ENCODE measurements at regions not wholly inside any gene's neighbourhood (a gene's known extent, or its start where the extent isn't known, plus 50 kb on each side); places are given as distances from the start of the nearest gene placed in this dataset.

DNA sequence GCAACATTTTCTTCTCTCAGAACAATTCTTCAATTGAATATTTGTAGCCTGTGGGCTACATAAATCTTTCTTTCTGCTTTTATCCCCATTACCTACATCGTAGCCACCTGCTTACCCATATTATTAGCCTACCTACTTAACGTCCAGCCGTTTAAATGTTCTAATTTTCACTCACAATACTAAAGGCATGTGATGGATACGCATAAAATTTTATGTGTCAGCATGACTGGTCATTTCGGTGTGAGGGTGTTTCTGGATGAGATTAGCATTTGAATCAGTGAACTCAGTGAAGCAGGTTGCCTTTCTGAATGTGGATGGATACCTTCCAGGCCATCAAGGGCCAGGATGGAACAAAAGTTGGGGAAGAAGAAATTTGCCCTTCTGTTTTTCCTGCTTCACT is 1722.5 kb upstream of the ACO1 start:
- Mint-ChIP-seq H3K36me3 (ENCODE audit: low read depth) (no peaks in the 10 kb centered on the region), H3K9me3 (no peaks in the 10 kb centered on the region), H3K27ac (no peak overlapping the region), H3K27me3 (ENCODE audit: low read depth) (no peaks in the 10 kb centered on the region), H3K4me1 (no peaks in the 10 kb centered on the region), H3K4me3 (no peak overlapping the region)
- TF ChIP-seq, protein P1, sequence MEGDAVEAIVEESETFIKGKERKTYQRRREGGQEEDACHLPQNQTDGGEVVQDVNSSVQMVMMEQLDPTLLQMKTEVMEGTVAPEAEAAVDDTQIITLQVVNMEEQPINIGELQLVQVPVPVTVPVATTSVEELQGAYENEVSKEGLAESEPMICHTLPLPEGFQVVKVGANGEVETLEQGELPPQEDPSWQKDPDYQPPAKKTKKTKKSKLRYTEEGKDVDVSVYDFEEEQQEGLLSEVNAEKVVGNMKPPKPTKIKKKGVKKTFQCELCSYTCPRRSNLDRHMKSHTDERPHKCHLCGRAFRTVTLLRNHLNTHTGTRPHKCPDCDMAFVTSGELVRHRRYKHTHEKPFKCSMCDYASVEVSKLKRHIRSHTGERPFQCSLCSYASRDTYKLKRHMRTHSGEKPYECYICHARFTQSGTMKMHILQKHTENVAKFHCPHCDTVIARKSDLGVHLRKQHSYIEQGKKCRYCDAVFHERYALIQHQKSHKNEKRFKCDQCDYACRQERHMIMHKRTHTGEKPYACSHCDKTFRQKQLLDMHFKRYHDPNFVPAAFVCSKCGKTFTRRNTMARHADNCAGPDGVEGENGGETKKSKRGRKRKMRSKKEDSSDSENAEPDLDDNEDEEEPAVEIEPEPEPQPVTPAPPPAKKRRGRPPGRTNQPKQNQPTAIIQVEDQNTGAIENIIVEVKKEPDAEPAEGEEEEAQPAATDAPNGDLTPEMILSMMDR (IDR thresholded peaks at IDR 0.05; ENCODE audit: unreplicated experiment in 3 of 3): no peak

DNA sequence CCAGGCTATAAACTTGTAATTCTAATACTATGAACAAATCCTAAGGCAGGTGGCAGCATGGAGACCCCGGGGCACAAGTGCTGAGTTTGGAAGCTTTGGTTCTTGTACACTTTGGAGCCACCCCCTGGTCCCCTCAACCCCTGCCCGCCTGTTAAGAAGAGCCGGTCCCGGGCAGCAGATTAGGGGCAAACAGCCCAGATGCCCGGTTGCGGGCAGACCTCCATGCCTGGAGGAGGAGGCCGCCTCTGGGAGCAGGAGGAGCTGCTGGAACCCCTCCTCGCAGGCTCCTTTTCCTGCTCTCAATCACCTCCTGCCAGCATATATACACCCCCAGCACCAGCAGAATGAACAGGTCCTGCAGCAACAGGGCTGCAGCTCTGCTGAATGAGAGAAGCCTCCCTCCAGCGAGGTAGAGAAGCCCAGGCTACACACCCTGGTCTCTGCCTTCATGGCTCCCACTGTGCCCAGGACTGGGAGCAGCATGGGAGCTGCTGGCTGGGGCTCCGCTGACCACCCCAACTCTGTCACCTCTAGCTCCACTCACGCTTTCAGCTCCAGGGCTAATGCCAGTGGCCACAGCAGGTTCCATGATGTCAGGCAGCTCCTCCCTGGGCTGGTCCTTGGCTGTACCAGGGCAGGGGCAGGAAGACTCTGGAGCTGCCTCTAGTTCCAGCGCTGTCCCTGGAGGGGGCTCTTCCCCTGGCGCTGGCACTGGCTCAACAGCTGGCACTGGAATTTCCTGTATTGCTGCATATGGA is 1713.5 kb upstream of the ACO1 start:
- Mint-ChIP-seq H3K4me3 (no peak overlapping the region), H3K27me3 (ENCODE audit: low read depth) (no peaks in the 10 kb centered on the region), H3K36me3 (ENCODE audit: low read depth) (no peaks in the 10 kb centered on the region), H3K4me1 (no peaks in the 10 kb centered on the region), H3K27ac (no peak overlapping the region), H3K9me3 (no peaks in the 10 kb centered on the region)
- TF ChIP-seq, protein P1 (IDR thresholded peaks at IDR 0.05; ENCODE audit: unreplicated experiment in 3 of 3): no peak

DNA sequence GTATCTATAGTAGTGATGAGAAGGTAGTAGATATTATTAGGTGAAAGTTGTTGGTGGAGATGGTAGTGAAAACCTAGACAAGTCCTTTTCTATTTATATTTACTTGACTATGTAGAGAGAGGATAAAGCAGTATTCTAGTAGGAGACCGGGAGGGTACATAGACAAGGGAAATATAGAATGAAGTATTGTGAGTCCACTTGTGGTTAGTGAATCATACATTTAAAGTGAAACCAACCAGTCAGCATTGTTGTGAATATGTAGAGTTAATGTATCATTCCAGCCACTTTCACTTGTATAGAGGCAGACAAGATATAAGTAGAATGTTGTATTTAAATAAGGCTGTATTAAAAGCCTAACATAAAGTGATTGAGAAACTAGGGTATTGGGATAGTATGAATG is 1711.3 kb upstream of the ACO1 start:
- Mint-ChIP-seq H3K4me3 (no peak overlapping the region), H3K27me3 (ENCODE audit: low read depth) (no peaks in the 10 kb centered on the region), H3K27ac (no peak overlapping the region), H3K36me3 (ENCODE audit: low read depth) (no peaks in the 10 kb centered on the region), H3K9me3 (no peaks in the 10 kb centered on the region), H3K4me1 (no peaks in the 10 kb centered on the region)
- TF ChIP-seq, protein P1 (IDR thresholded peaks at IDR 0.05; ENCODE audit: unreplicated experiment in 3 of 3): no peak

DNA sequence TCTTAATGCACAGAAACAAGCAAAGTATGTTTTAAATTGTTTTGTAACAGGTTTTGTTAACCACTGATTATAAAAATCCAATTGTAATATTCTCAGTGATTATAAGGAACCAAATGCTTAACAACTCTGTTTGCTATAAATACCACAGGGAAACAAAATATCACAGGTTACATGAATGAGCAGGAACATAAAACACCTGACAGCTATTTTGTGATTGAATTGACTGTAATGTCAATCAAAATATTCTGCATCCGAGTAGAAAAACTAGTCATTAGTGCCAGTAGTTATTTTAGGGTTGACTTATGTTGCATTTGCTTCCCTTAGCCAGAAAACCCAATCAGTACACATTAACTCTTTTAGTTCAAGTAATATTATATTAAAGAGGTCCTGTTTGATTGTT is 1707.8 kb upstream of the ACO1 start:
- H3K9me3 Mint-ChIP-seq: no peaks in the 10 kb centered on the region
- H3K36me3 Mint-ChIP-seq (ENCODE audit: low read depth): no peaks in the 10 kb centered on the region
- no peaks in the 10 kb centered on the region for H3K4me1 Mint-ChIP-seq
- TF ChIP-seq, protein P1 (IDR thresholded peaks at IDR 0.05; ENCODE audit: unreplicated experiment in 3 of 3): no peak
- no peak overlapping the region for H3K4me3 Mint-ChIP-seq
- H3K27ac Mint-ChIP-seq: no peak overlapping the region
- no peaks in the 10 kb centered on the region for H3K27me3 Mint-ChIP-seq (ENCODE audit: low read depth)

DNA sequence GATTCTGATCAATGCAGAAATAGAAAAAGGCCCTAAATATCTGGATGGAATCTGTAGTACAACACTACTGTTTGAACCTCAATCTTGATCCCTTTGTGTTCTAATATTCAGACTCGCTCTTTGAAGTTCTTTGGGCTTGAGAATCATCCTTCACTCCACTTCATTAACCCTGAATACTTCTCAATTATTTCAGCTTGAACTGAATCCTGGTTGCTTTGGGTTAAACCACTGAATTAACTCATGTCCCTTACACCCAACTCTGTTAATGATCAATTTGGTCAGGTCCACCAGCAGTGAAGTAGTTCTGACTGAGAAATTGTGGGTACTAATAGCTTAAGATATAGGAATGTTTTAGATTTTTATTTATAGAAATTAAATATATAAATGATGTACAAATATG is 1707.2 kb upstream of the ACO1 start:
- no peaks in the 10 kb centered on the region for H3K27me3 Mint-ChIP-seq (ENCODE audit: low read depth)
- no peak overlapping the region for H3K4me3 Mint-ChIP-seq
- H3K9me3 Mint-ChIP-seq: no peaks in the 10 kb centered on the region
- TF ChIP-seq, protein P1 (IDR thresholded peaks at IDR 0.05; ENCODE audit: unreplicated experiment in 3 of 3): no peak
- H3K4me1 Mint-ChIP-seq: no peaks in the 10 kb centered on the region
- no peak overlapping the region for H3K27ac Mint-ChIP-seq
- no peaks in the 10 kb centered on the region for H3K36me3 Mint-ChIP-seq (ENCODE audit: low read depth)

DNA sequence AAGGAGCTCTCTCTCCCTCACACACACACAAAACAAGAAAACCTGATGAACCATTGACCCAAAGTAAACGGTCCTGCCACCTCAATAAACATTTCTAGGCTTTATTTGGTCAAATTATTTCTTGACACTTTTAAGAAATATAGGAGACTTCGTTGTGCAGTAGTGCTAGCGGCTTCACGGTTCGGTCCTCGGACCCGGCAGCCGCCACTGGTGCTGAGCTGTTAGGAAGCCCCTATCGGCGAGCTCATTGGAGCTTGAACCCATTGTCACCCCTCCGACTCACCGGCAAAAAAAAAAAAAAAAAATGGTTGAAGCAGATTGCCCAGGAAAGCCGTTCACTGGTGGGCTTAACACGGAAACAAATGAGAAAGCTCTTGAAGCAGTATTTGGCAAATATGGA is 1695.6 kb upstream of the ACO1 start:
- TF ChIP-seq, protein P1 (IDR thresholded peaks at IDR 0.05; ENCODE audit: unreplicated experiment in 3 of 3): no peak
- Mint-ChIP-seq H3K4me1 (no peaks in the 10 kb centered on the region), H3K27me3 (ENCODE audit: low read depth) (no peaks in the 10 kb centered on the region), H3K36me3 (ENCODE audit: low read depth) (no peaks in the 10 kb centered on the region), H3K4me3 (no peak overlapping the region), H3K27ac (no peak overlapping the region), H3K9me3 (peaks cover 10% of the 10 kb centered on the region)
